Brain microvascular endothelial cell (primary cell): ENCODE measurements at regions not wholly inside any gene's neighbourhood (a gene's known extent, or its start where the extent isn't known, plus 50 kb on each side); places are given as distances from the start of the nearest gene placed in this dataset.

Experiments used
- DNase-seq: peaks from one replicate; pipeline ENCODE4 v3.0.0-alpha.2; 2020
- H3K27ac ChIP-seq: fragments of 250-450 bp; sonication (Bioruptor Pico); 2 replicates; pipeline ENCODE4 v1.5.1; 2020; ENCODE audit warnings: mild to moderate bottlenecking, moderate library complexity
- H3K27me3 ChIP-seq: fragments of 250-450 bp; sonication (Bioruptor Pico); replicated peaks from 2 replicates; pipeline ENCODE4 v1.5.1; 2020; ENCODE audit warnings: mild to moderate bottlenecking
- H3K36me3 ChIP-seq: fragments of 250-450 bp; sonication (Bioruptor Pico); replicated peaks from 2 replicates; pipeline ENCODE4 v1.5.1; 2020; ENCODE audit warnings: mild to moderate bottlenecking
- H3K4me3 ChIP-seq: 2 replicates; pipeline ENCODE4 v1.5.1; 2011; ENCODE audit warnings: low read depth, mild to moderate bottlenecking, control low read depth, low read length, moderate library complexity
- CTCF ChIP-seq: IDR thresholded peaks from 2 replicates; pipeline ENCODE4 v1.5.1; 2011; ENCODE audit warnings: low read depth, mild to moderate bottlenecking, moderate library complexity, low read length, control low read depth, inconsistent platforms; ENCODE audit errors: missing control alignments
- in situ Hi-C: cut with HindIII; loops from 2 replicates; pipeline ENCODE4 v1.10.0; 2017; ENCODE audit warnings: low sequenced_read_pairs, low pct_ligation_motif_present

GRCh38 chr10:62527019-62527827, 153.1 kb downstream of the ZNF365 start:
- in situ Hi-C loops, result no loop called here
- no peak for DNase-seq
- H3K36me3 ChIP-seq, result no peaks in the 10 kb centered on the region
- no peak overlapping the region for H3K4me3 ChIP-seq
- no peaks in the 10 kb centered on the region for H3K27me3 ChIP-seq
- TF ChIP-seq CTCF, result no peak
- H3K27ac ChIP-seq, result no peak overlapping the region

- no peak for DNase-seq
- no peak for TF ChIP-seq CTCF
Measured at GRCh38 chr10:62528441-62528840, 154.3 kb downstream of the ZNF365 start.

GRCh38 chr10:62529396-62529795, 155.2 kb downstream of the ZNF365 start:
- Histone ChIP-seq H3K27me3 (no peaks in the 10 kb centered on the region), H3K4me3 (no peak overlapping the region), H3K36me3 (no peaks in the 10 kb centered on the region), H3K27ac (no peak overlapping the region)
- DNase-seq, result no peak
- TF ChIP-seq CTCF, result no peak
- in situ Hi-C loops, result no loop called here

More at GRCh38 chr10:62528441-62528840, 154.3 kb downstream of the ZNF365 start:
- H3K4me3 ChIP-seq, result no peak overlapping the region
- H3K36me3 ChIP-seq, result no peaks in the 10 kb centered on the region
- in situ Hi-C loops, result no loop called here
- H3K27me3 ChIP-seq, result no peaks in the 10 kb centered on the region
- H3K27ac ChIP-seq, result no peak overlapping the region

- Histone ChIP-seq H3K36me3 (no peaks in the 10 kb centered on the region), H3K4me3 (no peak overlapping the region), H3K27ac (no peak overlapping the region), H3K27me3 (no peaks in the 10 kb centered on the region)
- TF ChIP-seq CTCF, result no peak
- DNase-seq, result no peak
- in situ Hi-C loops, result no loop called here
Measured at GRCh38 chr10:62534031-62534430, 159.9 kb downstream of the ZNF365 start.

- Histone ChIP-seq H3K36me3 (no peaks in the 10 kb centered on the region), H3K27ac (no peak overlapping the region), H3K27me3 (no peaks in the 10 kb centered on the region), H3K4me3 (no peak overlapping the region)
- no peak for DNase-seq
- in situ Hi-C loops, result no loop called here
- TF ChIP-seq CTCF, result no peak
Measured at GRCh38 chr10:62538606-62539005, 164.4 kb downstream of the ZNF365 start.

GRCh38 chr10:62540389-62540788, 166.2 kb downstream of the ZNF365 start:
- no peak for TF ChIP-seq CTCF
- DNase-seq, result no peak
- in situ Hi-C loops, result no loop called here
- Histone ChIP-seq H3K27ac (no peak overlapping the region), H3K27me3 (no peaks in the 10 kb centered on the region), H3K36me3 (no peaks in the 10 kb centered on the region), H3K4me3 (no peak overlapping the region)
